DMS53 treated with DMSO at 0.1 percent for 48 hours (cell line): ENCODE measurements at regions not wholly inside any gene's neighbourhood (a gene's known extent, or its start where the extent isn't known, plus 50 kb on each side); places are given as distances from the start of the nearest gene placed in this dataset.

Experiments
- DNase-seq: peaks from one replicate; lab custom pipeline; 2025; ENCODE audit not compliant: unreplicated experiment; lab: John Stamatoyannopoulos, UW

GRCh38 chr15:96514607-96515285, 184.2 kb downstream of the NR2F2 start:
- no peak for DNase-seq

GRCh38 chr15:96515371-96515770, 184.9 kb downstream of the NR2F2 start:
- DNase-seq, result no peak

GRCh38 chr15:96521386-96521785, 190.9 kb downstream of the NR2F2 start:
- DNase-seq, result no peak

- DNase-seq, result no peak
Measured at GRCh38 chr15:96524676-96525417, 194.3 kb downstream of the NR2F2 start.

- no peak for DNase-seq
Measured at GRCh38 chr15:96535148-96535547, 204.6 kb downstream of the NR2F2 start.

- no peak for DNase-seq
Measured at GRCh38 chr15:96538491-96538890, 208.0 kb downstream of the NR2F2 start.

- DNase-seq, result no peak
Measured at GRCh38 chr15:96540283-96540682, 209.8 kb downstream of the NR2F2 start.

GRCh38 chr15:96542130-96542770, 211.8 kb downstream of the NR2F2 start:
- DNase-seq, result no peak

- no peak for DNase-seq
Measured at GRCh38 chr15:96544162-96544756, 213.8 kb downstream of the NR2F2 start.

- no peak for DNase-seq
Measured at GRCh38 chr15:96549136-96549535, 218.6 kb downstream of the NR2F2 start.

GRCh38 chr15:96551196-96551595, 220.7 kb downstream of the NR2F2 start:
- no peak for DNase-seq

- DNase-seq, result no peak
Measured at GRCh38 chr15:96551722-96552121, 221.2 kb downstream of the NR2F2 start.

- no peak for DNase-seq
Measured at GRCh38 chr15:96553006-96553405, 222.5 kb downstream of the NR2F2 start.

GRCh38 chr15:96553451-96553850, 223.0 kb downstream of the NR2F2 start:
- no peak for DNase-seq

GRCh38 chr15:96553931-96554330, 223.4 kb downstream of the NR2F2 start:
- no peak for DNase-seq

- no peak for DNase-seq
Measured at GRCh38 chr15:96554541-96554940, 224.0 kb downstream of the NR2F2 start.

- no peak for DNase-seq
Measured at GRCh38 chr15:96559087-96559486, 228.6 kb downstream of the NR2F2 start.

- DNase-seq, result no peak
Measured at GRCh38 chr15:96559631-96560030, 229.1 kb downstream of the NR2F2 start.

- no peak for DNase-seq
Measured at GRCh38 chr15:96560246-96560895, 229.9 kb downstream of the NR2F2 start.

- DNase-seq, result no peak
Measured at GRCh38 chr15:96561593-96561992, 231.1 kb downstream of the NR2F2 start.

GRCh38 chr15:96564546-96564945, 234.0 kb downstream of the NR2F2 start:
- DNase-seq, result no peak
